Kidney epithelial cell (primary cell): ENCODE measurements at regions not wholly inside any gene's neighbourhood (a gene's known extent, or its start where the extent isn't known, plus 50 kb on each side); places are given as distances from the start of the nearest gene placed in this dataset.

ENCODE experiments used
- DNase-seq: peaks from one replicate; pipeline ENCODE4 v3.0.0-alpha.2; 2010; ENCODE audit warnings: low read depth
- H3K27me3 ChIP-seq: 2 replicates; pipeline ENCODE4 v1.6.0; 2011; ENCODE audit warnings: low read length; ENCODE audit not compliant: control insufficient read depth, insufficient read depth
- H3K36me3 ChIP-seq: 2 replicates; pipeline ENCODE4 v1.5.1; 2011; ENCODE audit warnings: low read length; ENCODE audit not compliant: control insufficient read depth, insufficient read depth
- H3K4me3 ChIP-seq: 2 replicates; pipeline ENCODE4 v1.5.1; 2011; ENCODE audit warnings: low read depth, mild to moderate bottlenecking, control low read depth, low read length
- TF ChIP-seq, protein P1 (sequence below): IDR thresholded peaks from 2 replicates; pipeline ENCODE4 v1.5.1; 2011; ENCODE audit warnings: mild to moderate bottlenecking, moderate library complexity, low read length, control low read depth, inconsistent platforms; ENCODE audit not compliant: insufficient read depth, poor library complexity, severe bottlenecking

DNA sequence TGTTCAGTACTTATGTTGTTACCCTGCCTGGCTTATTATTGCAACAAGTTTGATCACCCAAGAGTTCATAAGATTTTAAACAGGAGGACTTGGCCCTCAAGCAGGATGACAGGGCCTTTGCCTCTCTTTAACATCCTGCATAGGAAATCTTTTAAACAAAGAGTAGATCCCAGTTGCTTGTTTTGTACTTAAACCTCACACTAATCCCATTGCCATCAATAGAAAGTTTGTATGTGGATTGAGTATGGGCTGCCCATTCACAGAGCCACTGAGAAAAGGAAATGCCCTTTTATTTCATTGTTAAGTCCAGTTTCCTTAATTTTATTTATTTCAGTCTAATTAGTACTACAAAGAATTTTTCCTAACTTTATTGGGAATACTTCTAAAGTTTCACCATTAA, 52.2 kb upstream of the FGF10 start:
- no peak for DNase-seq
- Histone ChIP-seq H3K27me3 (no peaks in the 10 kb centered on the region), H3K4me3 (no peak overlapping the region), H3K36me3 (no peaks in the 10 kb centered on the region)
- TF ChIP-seq, protein P1, sequence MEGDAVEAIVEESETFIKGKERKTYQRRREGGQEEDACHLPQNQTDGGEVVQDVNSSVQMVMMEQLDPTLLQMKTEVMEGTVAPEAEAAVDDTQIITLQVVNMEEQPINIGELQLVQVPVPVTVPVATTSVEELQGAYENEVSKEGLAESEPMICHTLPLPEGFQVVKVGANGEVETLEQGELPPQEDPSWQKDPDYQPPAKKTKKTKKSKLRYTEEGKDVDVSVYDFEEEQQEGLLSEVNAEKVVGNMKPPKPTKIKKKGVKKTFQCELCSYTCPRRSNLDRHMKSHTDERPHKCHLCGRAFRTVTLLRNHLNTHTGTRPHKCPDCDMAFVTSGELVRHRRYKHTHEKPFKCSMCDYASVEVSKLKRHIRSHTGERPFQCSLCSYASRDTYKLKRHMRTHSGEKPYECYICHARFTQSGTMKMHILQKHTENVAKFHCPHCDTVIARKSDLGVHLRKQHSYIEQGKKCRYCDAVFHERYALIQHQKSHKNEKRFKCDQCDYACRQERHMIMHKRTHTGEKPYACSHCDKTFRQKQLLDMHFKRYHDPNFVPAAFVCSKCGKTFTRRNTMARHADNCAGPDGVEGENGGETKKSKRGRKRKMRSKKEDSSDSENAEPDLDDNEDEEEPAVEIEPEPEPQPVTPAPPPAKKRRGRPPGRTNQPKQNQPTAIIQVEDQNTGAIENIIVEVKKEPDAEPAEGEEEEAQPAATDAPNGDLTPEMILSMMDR: no peak

DNA sequence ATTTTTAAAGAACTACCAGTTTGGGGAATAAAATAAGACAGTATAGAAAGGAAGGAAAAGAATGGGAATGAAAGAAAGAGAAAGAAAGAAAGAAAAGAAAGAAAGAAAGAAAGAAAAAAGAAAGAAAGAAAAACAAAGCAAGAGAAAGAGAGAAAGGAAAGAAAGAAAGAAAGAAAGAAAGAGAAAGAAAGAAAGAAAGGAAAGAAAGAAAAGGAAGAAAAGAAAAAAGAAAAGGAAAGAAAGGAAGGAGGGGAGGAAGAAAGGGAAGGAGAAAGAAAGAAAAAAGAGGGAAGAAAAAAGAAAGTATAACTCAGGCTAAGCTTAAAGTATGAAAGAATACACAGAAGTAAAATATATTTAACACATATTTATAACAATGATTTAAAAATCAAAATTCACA, 51.0 kb upstream of the FGF10 start:
- no peak for DNase-seq
- H3K36me3 ChIP-seq: no peaks in the 10 kb centered on the region
- TF ChIP-seq, protein P1: no peak
- no peak overlapping the region for H3K4me3 ChIP-seq
- H3K27me3 ChIP-seq: no peaks in the 10 kb centered on the region
